ENCODE measurements at regions not wholly inside any gene's neighbourhood (a gene's known extent, or its start where the extent isn't known, plus 50 kb on each side); places are given as distances from the start of the nearest gene placed in this dataset.
"Not testable (repeated sequence)": the region's sequence is repeated elsewhere in the genome, so short reads cannot be mapped to it uniquely, and the experiment has no call there.

- no peak for DNase-seq
These were observed 195.7 kb upstream of the MMADHC start for GRCh38 chr2:149783284-149783683.

- DNase-seq = no peak
These were observed 195.0 kb upstream of the MMADHC start for GRCh38 chr2:149782572-149782971.

DNA sequence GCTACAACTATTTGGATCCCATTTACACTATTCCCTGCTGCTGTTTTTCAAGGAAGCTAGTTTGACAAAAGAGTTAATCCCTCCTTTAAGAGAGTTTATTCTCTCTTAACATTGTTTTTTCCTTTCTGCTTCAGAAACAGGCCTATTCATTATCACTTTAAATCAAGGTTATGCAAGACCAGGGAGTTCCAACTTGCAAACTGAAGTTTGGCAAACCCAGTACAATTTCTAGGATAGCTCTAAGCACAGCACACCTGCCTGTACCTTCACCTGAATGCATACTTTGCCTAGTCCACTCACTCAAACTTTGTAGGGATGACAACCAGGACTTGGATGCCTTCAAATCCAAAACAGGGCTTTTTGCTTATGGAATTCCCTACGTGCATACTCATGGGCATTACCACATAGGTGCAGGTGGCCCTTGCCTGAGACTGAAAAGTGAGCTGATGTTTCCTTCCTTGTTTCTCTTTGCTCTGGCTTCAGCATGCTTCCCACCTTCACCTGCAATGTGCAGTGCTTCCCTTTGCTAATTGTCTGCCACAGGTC lies 193.8 kb upstream of the MMADHC start:
- DNase-seq = no peak

DNA sequence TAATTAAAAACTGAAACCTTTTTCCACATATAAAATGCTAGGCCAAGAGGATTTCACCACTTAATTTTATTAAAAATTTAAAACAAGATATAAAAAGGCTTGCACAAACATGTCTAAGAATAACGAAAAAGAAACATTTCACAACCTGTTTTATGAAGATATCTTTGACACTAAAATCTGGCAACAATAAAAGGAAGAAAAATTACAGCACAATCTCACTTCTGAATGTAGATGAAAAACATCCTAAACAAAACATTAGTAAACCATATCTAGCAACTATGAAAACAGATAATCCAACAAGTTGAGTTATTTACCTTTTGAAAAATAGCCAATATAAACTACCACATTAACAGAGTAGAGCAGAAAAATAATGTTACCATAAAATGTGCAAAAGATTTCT lies 185.4 kb upstream of the MMADHC start:
- DNase-seq = no peak

DNA sequence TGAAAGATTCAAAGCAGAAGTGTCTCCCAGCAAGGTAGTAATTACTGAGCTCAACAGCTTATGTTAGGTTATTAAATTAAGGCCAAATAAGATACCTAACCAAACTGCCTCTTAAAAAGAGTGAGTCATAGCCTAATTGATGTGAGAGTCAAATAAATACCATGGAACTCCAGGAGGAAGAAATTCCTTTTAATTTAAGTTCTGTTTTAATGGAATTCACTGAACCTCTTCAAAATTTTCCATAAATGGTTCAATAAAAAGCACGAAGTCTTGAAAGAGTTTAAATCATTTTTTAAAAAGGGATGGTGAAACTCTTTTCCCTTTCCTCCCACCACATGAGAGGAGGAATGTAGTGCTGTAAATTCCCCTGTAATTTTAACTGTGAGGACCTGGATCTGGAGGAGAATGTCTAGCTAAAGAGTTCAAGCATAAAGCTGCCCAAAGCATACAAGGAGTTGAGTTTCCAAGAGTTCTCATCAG lies 180.8 kb upstream of the MMADHC start:
- no peak for DNase-seq

- peak; percentile 45 for DNase-seq
These were observed 180.0 kb upstream of the MMADHC start for GRCh38 chr2:149767516-149767974.

DNA sequence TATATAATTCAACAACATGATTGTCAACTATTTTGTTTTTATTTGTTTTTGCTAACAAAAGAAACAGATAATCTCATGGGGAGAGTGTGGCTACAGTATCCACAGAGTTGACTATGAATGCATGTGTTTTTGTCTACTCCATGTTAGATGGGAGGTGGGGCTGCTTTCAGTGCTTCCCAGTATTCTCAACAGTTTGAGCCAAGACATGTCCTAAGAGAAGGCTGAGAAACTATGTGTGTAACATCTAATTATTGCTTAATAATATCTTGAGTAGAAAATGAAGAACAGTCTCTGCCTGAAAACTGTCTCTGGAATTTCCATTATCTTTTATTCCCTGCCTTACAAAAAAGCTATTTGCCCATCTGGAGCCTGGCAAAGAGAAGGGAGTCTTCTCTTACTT lies 178.8 kb upstream of the MMADHC start:
- DNase-seq = no peak

DNA sequence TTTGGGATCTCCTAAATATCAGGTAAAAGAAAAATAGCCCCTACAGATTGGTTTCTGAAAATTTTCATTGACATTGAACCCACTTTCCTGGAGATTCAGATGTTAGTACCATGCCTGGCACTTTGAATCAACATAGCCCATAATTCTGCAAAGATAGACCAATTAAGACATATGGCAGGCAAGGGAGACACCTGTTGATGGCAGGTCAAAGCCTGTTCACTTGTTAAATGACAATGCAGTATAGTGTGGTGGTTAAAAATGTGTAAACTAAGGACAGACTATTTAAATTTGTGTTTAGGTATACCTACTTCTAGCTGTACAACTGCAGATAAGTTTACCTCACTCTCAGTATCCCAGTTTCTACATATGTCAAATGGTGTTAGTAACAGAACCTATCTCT lies 178.1 kb upstream of the MMADHC start:
- no peak for DNase-seq

DNA sequence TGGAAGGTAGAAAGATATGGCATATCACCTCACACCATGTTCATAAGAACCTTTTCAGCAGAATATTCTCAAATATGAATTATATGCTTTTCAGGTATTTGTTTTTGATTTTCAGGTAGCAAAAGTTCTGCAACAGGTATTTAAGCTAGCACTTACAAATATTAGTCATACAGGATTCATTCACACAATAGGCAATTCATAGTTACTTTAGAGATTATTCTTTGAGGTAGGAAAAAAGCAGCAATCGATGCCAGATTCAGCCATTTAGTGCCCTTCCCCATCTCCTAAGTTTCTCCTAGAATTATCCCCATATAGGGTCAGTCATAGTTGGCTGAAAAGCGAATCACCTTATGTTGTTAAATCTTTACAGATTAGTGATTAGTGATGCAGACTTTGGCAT lies 177.4 kb upstream of the MMADHC start:
- no peak for DNase-seq

DNA sequence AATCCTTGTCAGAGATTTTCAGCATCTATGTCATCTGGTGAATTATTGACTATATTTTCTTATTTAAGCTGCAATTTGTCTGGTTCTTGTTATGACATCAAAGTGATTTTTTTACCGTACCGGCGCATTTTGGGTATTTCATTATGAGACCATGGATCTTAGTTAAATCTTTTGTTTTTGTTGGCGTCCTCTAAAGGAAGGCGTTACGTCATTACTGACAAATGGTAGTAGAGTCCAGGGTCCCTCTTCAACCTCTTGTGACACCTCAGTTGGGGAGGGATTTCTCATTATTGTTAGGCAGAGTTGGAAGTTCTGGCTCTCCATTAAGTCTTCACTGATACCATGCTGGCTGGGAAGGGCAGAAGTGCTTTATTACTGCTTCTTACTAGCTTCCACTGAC lies 175.8 kb upstream of the MMADHC start:
- DNase-seq = no peak

GRCh38 chr2:149761611-149762010 lies 174.0 kb upstream of the MMADHC start:
- no peak for DNase-seq

GRCh38 chr2:149759382-149759781 lies 171.8 kb upstream of the MMADHC start:
- DNase-seq = not testable (repeated sequence)

- not testable (repeated sequence) for DNase-seq
These were observed 167.1 kb upstream of the MMADHC start for GRCh38 chr2:149754722-149755121.

DNA sequence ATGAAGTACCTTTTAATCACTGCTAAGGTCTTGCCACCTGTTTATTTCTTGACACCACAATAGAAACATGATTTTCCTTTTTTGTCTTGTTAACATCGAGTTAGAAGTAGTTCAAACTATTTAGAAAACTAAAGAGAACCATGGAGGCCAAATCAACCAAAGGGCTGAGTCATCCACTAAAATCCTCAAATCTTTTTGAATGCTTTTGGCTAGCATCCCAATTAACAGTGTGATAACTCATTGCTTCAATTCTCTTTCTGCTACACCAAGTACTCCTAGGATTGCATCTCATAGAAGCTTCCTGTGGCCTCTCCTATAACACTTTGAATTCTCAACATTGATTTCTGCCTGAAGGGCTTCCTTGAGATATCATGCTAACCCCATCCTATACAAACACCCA lies 159.9 kb upstream of the MMADHC start:
- no peak for DNase-seq

GRCh38 chr2:149745396-149746230 lies 158.0 kb upstream of the MMADHC start:
- no peak for DNase-seq

DNA sequence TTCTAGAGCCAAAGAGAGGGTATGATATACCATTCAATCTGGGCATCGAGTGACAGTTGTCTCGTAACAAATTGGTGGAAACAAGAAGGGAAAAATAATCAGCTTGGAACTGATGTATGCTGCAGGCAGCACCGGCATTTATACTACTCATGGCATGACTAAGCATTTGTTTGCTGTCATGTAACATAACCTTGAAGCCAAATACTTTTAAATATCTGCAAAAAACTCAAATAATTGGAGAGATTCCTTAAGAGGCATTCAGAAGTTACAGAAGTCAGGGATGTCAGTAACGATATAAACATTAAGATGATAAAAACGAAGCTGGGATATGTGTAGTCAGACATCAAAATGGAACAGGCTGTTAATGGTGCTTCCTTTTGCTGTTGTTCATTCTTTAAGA lies 157.3 kb upstream of the MMADHC start:
- no peak for DNase-seq

- no peak for DNase-seq
These were observed 156.4 kb upstream of the MMADHC start for GRCh38 chr2:149743842-149744448.

DNA sequence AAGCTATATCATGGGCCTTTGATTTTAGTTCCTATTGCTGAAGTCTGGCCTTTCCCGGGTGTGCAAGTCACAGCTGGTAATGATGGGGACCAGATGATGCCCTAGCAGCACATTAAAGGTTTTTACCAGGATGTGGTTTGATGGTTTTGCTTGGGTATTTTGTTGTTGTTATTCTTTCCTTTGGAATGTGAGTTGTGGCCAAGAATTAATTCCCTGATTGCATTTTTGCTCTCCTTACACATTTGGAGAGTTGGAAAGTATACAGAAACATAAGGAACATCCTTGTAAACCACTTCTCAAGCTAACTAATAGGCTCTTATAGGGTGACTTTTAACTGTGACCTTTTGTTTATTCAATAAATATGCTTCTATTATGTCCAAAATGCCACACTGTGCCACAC lies 154.1 kb upstream of the MMADHC start:
- DNase-seq = no peak

DNA sequence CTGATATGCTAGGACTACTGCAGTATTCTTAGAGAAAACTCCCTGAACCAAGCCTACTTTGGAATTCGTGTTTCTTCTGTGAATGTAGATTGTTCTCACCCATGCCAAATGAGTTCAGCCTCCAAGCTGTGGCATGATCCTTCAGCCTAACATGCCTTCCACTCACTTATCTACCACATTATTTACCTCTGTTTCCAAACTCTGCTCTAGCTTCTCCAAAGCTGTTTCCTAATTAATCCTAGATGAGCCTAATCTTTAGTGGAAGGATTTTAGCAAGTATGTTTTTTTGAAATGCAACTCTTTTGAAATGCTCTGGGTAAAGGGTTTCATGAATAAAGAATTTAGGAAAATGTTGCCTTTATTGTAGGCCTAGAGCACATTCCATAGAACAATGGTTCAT lies 152.9 kb upstream of the MMADHC start:
- DNase-seq = no peak

DNA sequence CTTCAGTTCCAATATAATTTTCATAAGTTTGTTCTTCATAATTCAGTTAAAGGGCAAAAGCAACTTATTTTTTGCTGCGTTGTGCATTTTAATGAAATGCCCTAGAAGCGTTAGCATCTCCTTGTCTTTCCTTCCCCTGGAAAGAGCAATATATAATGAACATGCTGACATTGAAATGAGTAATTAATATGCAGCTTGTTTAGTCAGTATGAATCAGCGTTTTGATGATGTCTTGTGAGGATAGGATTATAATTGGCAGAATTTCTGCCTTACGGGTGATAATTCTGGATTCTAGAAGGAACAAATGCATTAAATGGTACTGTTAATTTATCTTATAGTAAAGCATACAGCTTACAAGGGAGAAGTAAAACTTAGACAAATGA lies 152.3 kb upstream of the MMADHC start:
- DNase-seq = no peak

DNA sequence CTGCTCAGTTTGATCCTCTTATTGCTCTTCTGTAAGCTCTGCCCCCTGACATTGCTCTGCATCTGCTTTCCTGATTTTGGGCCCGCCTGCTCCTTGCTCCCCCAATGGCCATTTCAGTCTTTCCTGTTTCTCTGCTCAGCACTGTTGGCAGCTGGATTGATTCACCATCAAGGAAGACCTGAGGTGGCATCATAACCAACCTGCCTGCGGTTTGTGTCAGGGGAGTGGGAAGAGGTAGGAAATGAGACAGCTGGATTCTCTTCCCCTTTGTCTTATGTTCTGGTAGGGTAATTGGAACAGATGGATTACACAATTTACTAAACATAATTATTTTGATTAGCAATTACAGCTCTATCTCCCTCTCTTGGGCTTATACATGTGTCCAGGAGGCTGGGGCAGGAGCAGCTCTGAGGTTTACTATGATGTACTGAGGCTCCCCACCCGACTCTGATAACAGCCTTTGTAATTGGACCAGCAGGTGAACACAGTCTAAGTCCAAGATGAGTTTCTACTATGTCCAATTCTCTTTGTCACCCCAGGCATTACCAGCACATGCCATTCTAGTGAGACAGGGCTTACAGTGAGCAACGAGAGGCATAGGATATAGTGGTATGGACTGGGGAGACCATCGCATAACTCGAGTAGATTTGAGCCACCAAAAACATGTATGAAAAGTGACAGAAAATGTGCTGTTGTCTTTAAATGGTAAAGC lies 151.8 kb upstream of the MMADHC start:
- DNase-seq = no peak

DNA sequence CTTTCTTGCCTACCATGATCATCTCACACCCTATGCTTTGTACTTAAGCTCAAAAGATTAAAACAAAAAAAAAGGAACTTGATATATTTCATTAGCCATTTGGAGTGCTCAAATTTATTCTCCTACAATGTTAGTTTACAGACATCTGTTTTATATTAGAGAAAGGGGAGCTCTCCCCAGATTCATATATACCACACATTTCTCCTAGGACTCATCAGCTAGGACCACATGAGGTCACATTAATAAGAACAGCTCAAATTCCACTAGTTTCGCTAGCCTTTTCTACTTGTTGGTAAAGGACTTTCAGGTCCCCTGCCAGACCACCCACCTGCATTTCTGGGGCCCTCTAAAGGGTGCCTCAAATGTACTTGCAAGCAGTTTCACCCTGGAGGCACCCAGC lies 151.2 kb upstream of the MMADHC start:
- DNase-seq = no peak

- no peak for DNase-seq
These were observed 150.3 kb upstream of the MMADHC start for GRCh38 chr2:149737896-149738295.
